Neural crest cell (in vitro differentiated cells): ENCODE measurements at regions not wholly inside any gene's neighbourhood (a gene's known extent, or its start where the extent isn't known, plus 50 kb on each side); places are given as distances from the start of the nearest gene placed in this dataset.

Experiments used
- DNase-seq: peaks from one replicate; pipeline ENCODE4 v3.0.0; 2021; ENCODE audit warnings: low read depth, mixed read lengths, low spot score
- H3K27ac Mint-ChIP-seq: one replicate; pipeline ENCODE4 v1.8.0; 2021; ENCODE audit warnings: mild to moderate bottlenecking, mixed read lengths; ENCODE audit not compliant: unreplicated experiment
- H3K27me3 Mint-ChIP-seq: 2 replicates; pipeline ENCODE4 v1.8.0; 2021; ENCODE audit warnings: low read depth, mild to moderate bottlenecking, mixed read lengths
- H3K36me3 Mint-ChIP-seq: 2 replicates; pipeline ENCODE4 v1.8.0; 2021; ENCODE audit warnings: low read depth, mild to moderate bottlenecking, mixed read lengths
- H3K4me1 Mint-ChIP-seq: 2 replicates; pipeline ENCODE4 v1.8.0; 2021; ENCODE audit warnings: mixed read lengths
- H3K4me3 Mint-ChIP-seq: one replicate; pipeline ENCODE4 v1.8.0; 2021; ENCODE audit warnings: mild to moderate bottlenecking, mixed read lengths
- H3K9me3 Mint-ChIP-seq: 2 replicates; pipeline ENCODE4 v1.8.0; 2021; ENCODE audit warnings: mixed read lengths
- CTCF ChIP-seq: fragments of 200-600 bp; sonication (generic); conservative IDR thresholded peaks from 2 replicates; pipeline ENCODE4 v1.5.0; 2021; ENCODE audit warnings: antibody characterized with exemption, mild to moderate bottlenecking

- TF ChIP-seq CTCF, result no peak
- Mint-ChIP-seq H3K27ac (no peak overlapping the region), H3K4me1 (peaks cover 44% of the 10 kb centered on the region), H3K36me3 (no peaks in the 10 kb centered on the region), H3K9me3 (peaks cover 6% of the 10 kb centered on the region), H3K27me3 (no peaks in the 10 kb centered on the region), H3K4me3 (no peak overlapping the region)
- no peak for DNase-seq
These were observed 148.3 kb downstream of the GAS1 start for GRCh38 chr9:86798966-86799365.

- Mint-ChIP-seq H3K4me1 (peaks cover 39% of the 10 kb centered on the region), H3K9me3 (peaks cover 3% of the 10 kb centered on the region), H3K27ac (no peak overlapping the region), H3K27me3 (no peaks in the 10 kb centered on the region), H3K36me3 (no peaks in the 10 kb centered on the region), H3K4me3 (no peak overlapping the region)
- no peak for DNase-seq
- no peak for TF ChIP-seq CTCF
These were observed 150.6 kb downstream of the GAS1 start for GRCh38 chr9:86796666-86797065.

- H3K4me1 Mint-ChIP-seq, result peaks cover 39% of the 10 kb centered on the region
These were observed 151.3 kb downstream of the GAS1 start for GRCh38 chr9:86795823-86796553.

GRCh38 chr9:86795047-86795442 lies 152.3 kb downstream of the GAS1 start:
- H3K4me3 Mint-ChIP-seq, result peak overlapping the region; percentile 36
- no peaks in the 10 kb centered on the region for H3K36me3 Mint-ChIP-seq
- peaks cover 3% of the 10 kb centered on the region for H3K9me3 Mint-ChIP-seq
- no peak overlapping the region for H3K27ac Mint-ChIP-seq
- no peak for DNase-seq
- peaks cover 39% of the 10 kb centered on the region for H3K4me1 Mint-ChIP-seq
- TF ChIP-seq CTCF, result no peak
- H3K27me3 Mint-ChIP-seq, result no peaks in the 10 kb centered on the region

More at GRCh38 chr9:86795823-86796553, 151.3 kb downstream of the GAS1 start:
- Mint-ChIP-seq H3K36me3 (no peaks in the 10 kb centered on the region), H3K4me3 (no peak overlapping the region), H3K9me3 (peaks cover 3% of the 10 kb centered on the region), H3K27me3 (no peaks in the 10 kb centered on the region), H3K27ac (no peak overlapping the region)
- DNase-seq, result no peak
- TF ChIP-seq CTCF, result peak; percentile 49

GRCh38 chr9:86794391-86795046 lies 152.8 kb downstream of the GAS1 start:
- peaks cover 3% of the 10 kb centered on the region for H3K9me3 Mint-ChIP-seq
- no peaks in the 10 kb centered on the region for H3K27me3 Mint-ChIP-seq
- no peak overlapping the region for H3K27ac Mint-ChIP-seq
- DNase-seq, result no peak
- peaks cover 39% of the 10 kb centered on the region for H3K4me1 Mint-ChIP-seq
- H3K4me3 Mint-ChIP-seq, result peak overlapping the region; percentile 36
- TF ChIP-seq CTCF, result no peak
- no peaks in the 10 kb centered on the region for H3K36me3 Mint-ChIP-seq
